H1 (cell line): ENCODE measurements at regions not wholly inside any gene's neighbourhood (a gene's known extent, or its start where the extent isn't known, plus 50 kb on each side); places are given as distances from the start of the nearest gene placed in this dataset.

Source experiments
- ASH2L ChIP-seq: fragments of 200-600, 300-600 bp; sonication (generic); IDR thresholded peaks from one replicate; pipeline ENCODE4 v1.7.1; 2017; ENCODE audit warnings: low read length

DNA sequence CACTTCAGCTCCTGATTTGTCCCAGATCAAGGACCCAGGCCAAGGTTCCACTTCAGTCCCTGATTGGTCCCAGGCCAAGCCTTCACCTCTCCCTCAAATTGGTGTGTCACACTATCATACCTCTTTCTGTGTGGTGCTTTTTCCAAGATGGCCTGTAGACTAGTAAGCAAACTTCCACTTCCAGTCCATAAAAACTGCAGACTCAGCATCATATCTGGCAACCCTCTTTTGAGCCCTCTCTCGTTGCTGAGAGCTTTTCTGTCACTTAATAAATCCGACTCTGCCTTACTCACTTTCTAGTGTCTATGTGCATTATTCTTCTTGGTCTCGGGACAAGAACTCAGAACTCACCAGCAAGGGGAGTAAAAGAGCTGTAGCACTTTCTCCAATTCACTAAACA lies 1395.1 kb downstream of the LRFN5 start (continued):
- no peak for TF ChIP-seq ASH2L
- TF ChIP-seq, all 59 proteins: peak for 0
